ENCODE measurements at regions not wholly inside any gene's neighbourhood (a gene's known extent, or its start where the extent isn't known, plus 50 kb on each side); places are given as distances from the start of the nearest gene placed in this dataset.
"Not testable (repeated sequence)": the region's sequence is repeated elsewhere in the genome, so short reads cannot be mapped to it uniquely, and the experiment has no call there.

DNA sequence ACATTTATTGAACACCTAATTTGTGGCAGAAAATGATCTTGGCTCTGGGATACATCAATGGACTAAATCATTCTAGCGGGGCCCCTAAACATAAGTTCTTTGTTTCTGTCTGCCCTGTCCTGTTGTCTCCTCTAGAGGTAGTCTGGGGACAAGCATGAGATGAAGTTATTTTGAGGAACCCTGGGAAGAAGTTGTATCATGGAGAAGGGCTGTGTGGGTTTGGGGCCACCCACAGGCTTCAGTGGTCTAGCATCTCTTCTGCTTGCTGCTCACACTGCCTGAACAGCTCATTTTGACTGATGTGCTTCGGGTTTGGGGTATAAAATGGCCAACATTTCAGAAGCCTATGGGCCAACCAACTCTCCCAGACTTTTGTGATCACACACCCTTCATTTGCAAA is 50.3 kb upstream of the OSBPL11 start:
- no peak for DNase-seq (ENCODE audit: low read depth in 1 of 2, low spot score in 1 of 2)

GRCh38 chr3:125646581-125646980 is 51.3 kb upstream of the OSBPL11 start:
- DNase-seq (ENCODE audit: low read depth in 1 of 2, low spot score in 1 of 2): no peak

DNA sequence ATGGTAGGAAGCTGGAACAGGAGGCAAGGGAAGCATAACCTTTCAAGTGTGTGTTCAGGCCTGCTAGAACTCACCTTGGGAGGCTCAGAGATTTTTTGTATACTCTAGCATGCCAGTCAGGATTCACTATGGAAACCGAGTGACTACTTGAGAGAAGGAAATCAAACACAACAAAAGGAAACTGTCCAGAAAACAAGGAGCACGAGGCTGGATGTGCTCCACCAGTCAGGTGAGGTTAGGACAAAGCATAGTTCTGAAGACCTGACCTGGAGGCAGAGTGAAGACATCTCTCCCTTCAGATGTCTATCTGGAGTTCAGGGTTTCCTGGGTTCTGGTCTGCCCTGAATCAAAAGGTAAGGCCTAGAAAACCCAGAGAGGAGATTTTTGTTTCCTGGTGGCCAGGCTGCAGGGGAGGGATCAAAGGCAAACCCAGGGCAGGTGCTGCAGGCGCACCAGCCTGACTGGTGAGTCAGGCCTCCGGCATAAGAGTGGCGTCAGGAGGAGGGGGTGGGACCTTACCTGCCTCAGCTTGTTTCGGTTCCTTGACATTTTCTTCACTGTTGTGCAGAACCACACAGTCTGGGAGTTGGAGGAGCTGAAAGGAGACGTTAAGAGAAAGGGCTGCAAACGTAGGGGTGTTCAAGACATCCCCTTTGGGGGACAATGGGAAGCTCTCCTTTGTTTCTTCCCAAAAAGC is 52.2 kb upstream of the OSBPL11 start:
- no peak for DNase-seq (ENCODE audit: low read depth in 1 of 2, low spot score in 1 of 2)

GRCh38 chr3:125651244-125651643 is 55.9 kb upstream of the OSBPL11 start:
- DNase-seq (ENCODE audit: low read depth in 1 of 2, low spot score in 1 of 2): no peak

DNA sequence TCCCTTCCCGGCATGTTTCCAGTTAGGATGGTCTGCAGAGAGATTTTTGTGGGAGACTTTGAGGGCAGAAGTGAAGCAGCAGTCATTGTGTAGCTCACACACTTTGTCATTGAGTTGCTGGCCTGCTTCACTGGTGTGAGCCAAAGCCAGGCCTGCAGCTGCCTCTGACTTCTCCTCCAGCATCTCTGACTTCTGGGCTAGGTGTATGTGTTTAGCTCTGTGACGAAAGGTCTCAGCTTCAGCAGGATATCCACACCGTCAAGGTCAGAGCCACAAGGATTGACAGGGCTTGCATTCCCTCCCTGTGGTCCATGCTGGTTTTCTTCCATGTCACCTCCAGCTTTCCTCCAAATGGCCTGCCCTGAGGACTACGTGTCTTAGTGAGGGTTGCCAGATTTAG is 57.1 kb upstream of the OSBPL11 start:
- DNase-seq (ENCODE audit: low read depth in 1 of 2, low spot score in 1 of 2): no peak

- DNase-seq (ENCODE audit: low read depth in 1 of 2, low spot score in 1 of 2): no peak
Observed at GRCh38 chr3:125654526-125654925, 59.2 kb upstream of the OSBPL11 start.

- DNase-seq (ENCODE audit: low read depth in 1 of 2, low spot score in 1 of 2): no peak
Observed at GRCh38 chr3:125662675-125663074, 67.4 kb upstream of the OSBPL11 start.

GRCh38 chr3:125670352-125670751 is 75.1 kb upstream of the OSBPL11 start:
- no peak for DNase-seq (ENCODE audit: low read depth in 1 of 2, low spot score in 1 of 2)

GRCh38 chr3:125670945-125671344 is 75.6 kb upstream of the OSBPL11 start:
- DNase-seq (ENCODE audit: low read depth in 1 of 2, low spot score in 1 of 2): no peak

- DNase-seq (ENCODE audit: low read depth in 1 of 2, low spot score in 1 of 2): no peak
Observed at GRCh38 chr3:125671461-125672243, 76.4 kb upstream of the OSBPL11 start.

DNA sequence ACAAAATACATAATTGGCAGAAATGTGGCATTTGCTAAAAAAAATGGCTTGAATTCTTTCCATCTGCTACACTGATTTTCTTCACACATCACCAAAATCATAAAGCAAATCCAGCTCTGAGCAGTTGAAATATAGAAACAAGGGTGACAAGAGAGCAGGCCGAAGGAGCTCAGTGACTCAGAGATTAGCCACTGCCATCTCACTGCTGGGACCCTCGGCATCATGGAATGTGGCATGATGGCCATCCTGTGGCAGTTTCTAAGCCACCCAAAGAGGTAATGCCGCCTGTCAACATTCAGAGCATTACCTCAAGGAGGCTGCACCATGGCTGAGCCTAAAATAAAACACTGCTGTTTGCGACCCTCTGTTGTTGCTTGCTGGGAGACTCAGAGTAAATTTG is 80.5 kb upstream of the OSBPL11 start:
- DNase-seq (ENCODE audit: low read depth in 1 of 2, low spot score in 1 of 2): no peak

DNA sequence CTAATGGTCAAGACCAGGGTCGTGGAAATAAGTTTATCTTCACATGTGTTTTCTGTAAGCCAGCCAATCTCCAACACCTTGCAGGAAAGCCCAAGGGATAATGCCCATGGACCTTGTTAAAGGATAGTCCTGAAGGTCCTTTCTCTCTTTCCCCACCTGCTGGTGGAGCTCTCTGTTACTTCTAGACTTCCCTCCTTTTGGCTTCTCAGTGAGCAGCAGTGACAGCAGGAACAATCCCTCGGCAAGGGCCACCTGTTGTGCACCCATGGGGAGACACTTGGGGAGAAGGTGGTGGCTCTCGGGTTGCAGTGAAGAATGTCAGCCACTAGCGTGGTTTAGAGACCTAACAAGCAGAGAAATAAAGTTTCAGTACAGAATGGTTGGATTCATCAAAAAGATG is 84.0 kb upstream of the OSBPL11 start:
- no peak for DNase-seq (ENCODE audit: low read depth in 1 of 2, low spot score in 1 of 2)

GRCh38 chr3:125681146-125681545 is 85.8 kb upstream of the OSBPL11 start:
- no peak for DNase-seq (ENCODE audit: low read depth in 1 of 2, low spot score in 1 of 2)

DNA sequence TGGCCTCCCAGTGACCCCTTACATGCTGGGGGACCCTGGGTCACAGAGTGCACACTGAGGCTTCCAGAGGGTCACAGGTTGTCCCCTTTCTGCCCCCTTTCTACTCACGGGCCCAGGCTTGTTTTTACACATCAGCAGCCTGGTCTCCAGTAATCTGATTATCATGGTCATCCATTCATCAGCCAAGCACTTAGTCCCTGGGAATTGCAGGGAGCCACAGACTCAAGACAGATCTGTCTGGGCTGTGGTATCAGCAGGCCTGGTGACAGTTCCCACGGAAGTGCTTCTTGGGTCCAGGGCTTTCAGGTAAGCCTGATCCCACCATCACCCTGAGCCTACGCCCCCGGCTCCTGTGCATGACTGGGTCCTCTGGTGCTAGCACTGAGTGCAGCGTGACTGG is 86.6 kb upstream of the OSBPL11 start:
- DNase-seq (ENCODE audit: low read depth in 1 of 2, low spot score in 1 of 2): not testable (repeated sequence)

GRCh38 chr3:125682610-125683009 is 87.3 kb upstream of the OSBPL11 start:
- not testable (repeated sequence) for DNase-seq (ENCODE audit: low read depth in 1 of 2, low spot score in 1 of 2)

DNA sequence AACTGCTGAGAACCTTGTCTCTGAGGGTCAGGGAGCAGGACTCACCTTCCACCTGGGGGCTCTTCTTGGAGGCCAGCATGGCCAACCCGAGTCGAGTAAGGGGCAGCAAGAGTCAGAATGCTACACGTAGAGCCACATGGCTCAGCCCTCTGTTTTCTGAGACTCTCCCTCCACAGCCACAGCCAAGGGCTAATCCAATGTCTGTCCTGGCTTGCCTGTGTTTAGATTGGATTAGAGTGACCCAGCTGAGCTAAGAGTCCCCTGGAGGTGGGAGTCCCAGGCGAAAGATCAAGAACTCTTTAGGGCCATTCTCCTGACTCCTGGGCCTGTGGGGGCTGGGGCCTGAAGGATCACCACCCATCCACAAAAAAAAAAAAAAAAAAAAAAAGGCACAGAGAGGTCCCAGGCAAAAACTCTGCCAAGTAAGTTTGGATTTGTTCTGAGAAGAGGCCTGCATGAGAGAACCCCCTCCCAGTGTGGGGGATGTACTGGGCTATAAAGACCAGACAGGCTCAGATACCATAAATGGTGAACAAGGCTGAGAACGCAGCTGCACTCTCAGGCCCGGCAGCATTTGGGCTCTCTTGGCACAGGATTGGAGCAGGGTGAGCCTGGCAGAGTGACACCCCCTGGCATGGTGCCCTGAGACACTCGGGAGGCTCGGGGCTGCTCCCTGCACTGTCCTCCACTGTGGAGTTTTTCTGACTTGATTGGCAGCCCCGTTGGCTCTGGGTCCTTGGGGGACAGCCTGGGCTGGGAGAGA is 88.0 kb upstream of the OSBPL11 start:
- DNase-seq (ENCODE audit: low read depth in 1 of 2, low spot score in 1 of 2): no peak

DNA sequence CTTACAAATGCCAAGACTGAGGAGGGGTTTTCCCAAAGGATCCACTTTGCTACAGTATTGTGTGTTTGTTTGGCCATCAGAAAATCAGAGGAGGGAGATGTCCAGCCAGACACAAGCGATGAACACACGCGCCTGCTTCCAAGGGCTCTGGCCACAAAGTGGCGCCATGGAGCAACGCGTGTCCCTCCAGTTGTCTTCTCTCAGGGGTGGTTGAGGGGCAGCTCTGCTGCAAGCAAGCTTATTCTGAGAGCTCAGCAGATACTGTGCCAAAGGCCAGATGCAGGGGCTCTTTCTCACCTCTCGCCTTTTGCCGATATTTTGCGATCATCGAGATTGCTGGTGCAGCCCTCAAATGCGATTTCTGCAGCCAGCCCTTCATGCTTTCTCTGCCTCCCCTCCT is 88.9 kb upstream of the OSBPL11 start:
- no peak for DNase-seq (ENCODE audit: low read depth in 1 of 2, low spot score in 1 of 2)

DNA sequence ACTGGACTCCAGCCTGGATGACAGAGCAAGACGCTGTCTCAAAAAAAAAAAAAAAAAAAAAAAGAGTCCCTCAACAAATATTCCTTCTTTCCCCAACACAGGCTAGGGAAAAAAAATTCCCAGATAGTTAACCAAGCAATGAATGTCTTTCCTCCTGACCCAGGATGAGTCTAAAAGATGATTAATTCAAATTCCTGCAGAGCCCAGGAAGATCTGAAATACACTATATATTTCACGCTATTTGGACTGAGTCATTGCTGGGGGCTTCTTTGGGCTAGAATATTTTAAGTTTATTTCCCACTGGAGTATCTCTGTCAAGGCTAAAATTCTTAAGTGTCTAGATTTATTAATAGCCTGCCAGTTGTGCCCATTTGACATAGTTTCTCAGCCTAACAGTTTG is 90.4 kb upstream of the OSBPL11 start:
- not testable (repeated sequence) for DNase-seq (ENCODE audit: low read depth in 1 of 2, low spot score in 1 of 2)

- no peak for DNase-seq (ENCODE audit: low read depth in 1 of 2, low spot score in 1 of 2)
Observed at GRCh38 chr3:125692361-125692760, 97.1 kb upstream of the OSBPL11 start.

GRCh38 chr3:125693887-125694286 is 98.6 kb upstream of the OSBPL11 start:
- DNase-seq (ENCODE audit: low read depth in 1 of 2, low spot score in 1 of 2): no peak

DNA sequence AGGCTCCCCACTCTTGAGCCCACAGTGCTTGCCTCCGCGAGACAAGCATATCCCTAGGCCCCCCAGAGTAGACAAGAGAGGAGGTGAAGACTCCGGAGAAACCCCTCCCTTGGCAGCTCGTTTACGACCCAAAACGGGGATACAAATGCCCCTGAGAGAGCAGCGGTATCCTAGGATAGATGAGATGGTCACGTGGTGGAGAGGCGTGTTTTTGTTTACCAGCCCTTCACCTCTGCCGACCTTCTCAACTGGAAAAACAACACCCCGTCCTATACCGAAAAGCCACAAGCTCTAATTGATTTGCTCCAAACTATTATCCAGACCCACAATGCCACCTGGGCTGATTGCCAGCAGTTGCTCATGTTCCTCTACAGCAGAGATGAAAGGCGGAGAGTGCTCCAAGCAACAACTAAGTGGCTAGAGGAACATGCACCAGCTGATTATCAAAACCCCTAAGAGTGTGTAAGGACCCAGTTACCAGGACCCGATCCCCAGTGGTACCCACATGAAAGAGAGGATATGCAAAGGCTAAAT is 99.5 kb upstream of the OSBPL11 start:
- DNase-seq (ENCODE audit: low read depth in 1 of 2, low spot score in 1 of 2): no peak

DNA sequence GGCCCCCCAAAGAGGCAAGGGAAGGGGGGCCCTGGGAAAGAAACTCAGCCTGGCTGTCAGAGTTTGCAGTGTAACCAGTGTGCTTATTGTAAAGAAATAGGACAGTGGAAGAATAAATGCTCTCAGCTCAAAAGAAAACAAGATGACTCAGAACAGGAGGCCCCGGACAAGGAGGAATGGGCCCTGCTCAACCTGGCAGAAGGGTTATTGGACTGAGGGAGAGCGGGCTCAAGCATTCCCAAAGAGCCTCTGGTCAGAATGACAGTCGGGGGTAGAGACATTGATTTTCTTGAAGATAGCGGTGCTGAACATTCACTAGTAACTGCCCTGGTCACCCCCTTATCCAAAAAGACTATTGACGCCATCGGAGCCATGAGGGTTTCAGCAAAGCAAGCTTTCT is 100.4 kb upstream of the OSBPL11 start:
- no peak for DNase-seq (ENCODE audit: low read depth in 1 of 2, low spot score in 1 of 2)

Data from activated CD4-positive, alpha-beta T cell treated with anti-CD3 and anti-CD28 coated beads, Interleukin-2, amount 50 U/mL, for 24 hours (primary cell).